ENCODE measurements at regions not wholly inside any gene's neighbourhood (a gene's known extent, or its start where the extent isn't known, plus 50 kb on each side); places are given as distances from the start of the nearest gene placed in this dataset.

GRCh38 chr3:76646921-76647562 lies 392.9 kb upstream of the ROBO2 start:
- DNase-seq, result no peak

GRCh38 chr3:76651784-76652183 lies 388.1 kb upstream of the ROBO2 start:
- no peak for DNase-seq

GRCh38 chr3:76652524-76652923 lies 387.4 kb upstream of the ROBO2 start:
- DNase-seq, result no peak

- DNase-seq, result no peak
Observed at GRCh38 chr3:76653640-76654251, 386.2 kb upstream of the ROBO2 start.

GRCh38 chr3:76656531-76657070 lies 383.3 kb upstream of the ROBO2 start:
- DNase-seq, result no peak

- no peak for DNase-seq
Observed at GRCh38 chr3:76657909-76658308, 382.0 kb upstream of the ROBO2 start.

- no peak for DNase-seq
Observed at GRCh38 chr3:76661527-76662250, 378.2 kb upstream of the ROBO2 start.

GRCh38 chr3:76664816-76665215 lies 375.1 kb upstream of the ROBO2 start:
- no peak for DNase-seq

- DNase-seq, result no peak
Observed at GRCh38 chr3:76668653-76669052, 371.2 kb upstream of the ROBO2 start.

GRCh38 chr3:76669322-76669721 lies 370.6 kb upstream of the ROBO2 start:
- DNase-seq, result no peak

- no peak for DNase-seq
Observed at GRCh38 chr3:76673171-76673570, 366.7 kb upstream of the ROBO2 start.

- DNase-seq, result no peak
Observed at GRCh38 chr3:76679541-76679940, 360.4 kb upstream of the ROBO2 start.

GRCh38 chr3:76683256-76683655 lies 356.6 kb upstream of the ROBO2 start:
- no peak for DNase-seq

GRCh38 chr3:76684946-76685345 lies 355.0 kb upstream of the ROBO2 start:
- DNase-seq, result no peak

GRCh38 chr3:76685858-76686257 lies 354.0 kb upstream of the ROBO2 start:
- DNase-seq, result no peak

- DNase-seq, result no peak
Observed at GRCh38 chr3:76687019-76687418, 352.9 kb upstream of the ROBO2 start.

- DNase-seq, result no peak
Observed at GRCh38 chr3:76694063-76694462, 345.8 kb upstream of the ROBO2 start.

GRCh38 chr3:76698136-76698706 lies 341.7 kb upstream of the ROBO2 start:
- DNase-seq, result no peak

- no peak for DNase-seq
Observed at GRCh38 chr3:76699846-76700245, 340.1 kb upstream of the ROBO2 start.

- no peak for DNase-seq
Observed at GRCh38 chr3:76700323-76700722, 339.6 kb upstream of the ROBO2 start.

- no peak for DNase-seq
Observed at GRCh38 chr3:76702676-76703075, 337.2 kb upstream of the ROBO2 start.

GRCh38 chr3:76715426-76715825 lies 324.5 kb upstream of the ROBO2 start:
- no peak for DNase-seq

- no peak for DNase-seq
Observed at GRCh38 chr3:76723366-76723765, 316.5 kb upstream of the ROBO2 start.

GRCh38 chr3:76724075-76724474 lies 315.8 kb upstream of the ROBO2 start:
- no peak for DNase-seq

All from activated CD4-positive, alpha-beta T cell treated with anti-CD3 and anti-CD28 coated beads, Interleukin-2, amount 50 U/mL, for 16 hours (primary cell).